GM12878 (cell line): ENCODE measurements at regions not wholly inside any gene's neighbourhood (a gene's known extent, or its start where the extent isn't known, plus 50 kb on each side); places are given as distances from the start of the nearest gene placed in this dataset.

Experiments
- BACH1 ChIP-seq: fragments of 450-650 bp; IDR thresholded peaks from 2 replicates; pipeline ENCODE4 v1.6.1; 2017; ENCODE audit warnings: mild to moderate bottlenecking, borderline replicate concordance
- BHLHE40 ChIP-seq, 2 experiments: fragments of 450-650 bp in 1 of 2; IDR thresholded peaks; 2 replicates each; pipeline ENCODE4 v1.6.1; 2011 to 2017; ENCODE audit warnings: low read depth in 2 of 2, borderline replicate concordance in 1 of 2, improper control_type of control experiment in 1 of 2, low read length in 1 of 2, mild to moderate bottlenecking in 1 of 2
- BRCA1 ChIP-seq: IDR thresholded peaks from 2 replicates; pipeline ENCODE4 v1.6.1; 2011; ENCODE audit warnings: low read depth, low read length, improper control_type of control experiment
- ESRRA ChIP-seq: IDR thresholded peaks from 2 replicates; pipeline ENCODE4 v1.6.1; 2012; ENCODE audit warnings: mild to moderate bottlenecking, low read length, improper control_type of control experiment
- GATAD2B ChIP-seq: fragments of 450-650 bp; conservative IDR thresholded peaks from 2 replicates; pipeline ENCODE4 v1.6.1; 2017; ENCODE audit warnings: low read depth, mild to moderate bottlenecking, moderate library complexity
- HCFC1 ChIP-seq: fragments of 150-350 bp; IDR thresholded peaks from 2 replicates; pipeline ENCODE4 v1.6.1; 2014; ENCODE audit warnings: low read length
- IKZF1 ChIP-seq: fragments of 450-650 bp; conservative IDR thresholded peaks from 2 replicates; pipeline ENCODE4 v1.6.1; 2017; ENCODE audit warnings: antibody characterized with exemption, mild to moderate bottlenecking
- JUND ChIP-seq: IDR thresholded peaks from 2 replicates; pipeline ENCODE4 v1.6.1; 2012; ENCODE audit warnings: low read depth, mild to moderate bottlenecking, low read length, improper control_type of control experiment, moderate library complexity
- MEF2B ChIP-seq: fragments of 450-650 bp; IDR thresholded peaks from 2 replicates; pipeline ENCODE4 v1.6.1; 2018; ENCODE audit warnings: mild to moderate bottlenecking, moderate library complexity; ENCODE audit not compliant: partially characterized antibody, poor library complexity, severe bottlenecking
- MTA2 ChIP-seq: fragments of 450-650 bp; IDR thresholded peaks from 2 replicates; pipeline ENCODE4 v1.6.1; 2016; ENCODE audit warnings: low read depth, mild to moderate bottlenecking, moderate library complexity
- NBN ChIP-seq: fragments of 450-650 bp; IDR thresholded peaks from 2 replicates; pipeline ENCODE4 v1.6.1; 2016
- NFYB ChIP-seq: IDR thresholded peaks from 2 replicates; pipeline ENCODE4 v1.6.1; 2011; ENCODE audit warnings: low read depth, mild to moderate bottlenecking, low read length, improper control_type of control experiment, moderate library complexity; ENCODE audit not compliant: insufficient read depth
- NR2F1 ChIP-seq: fragments of 450-650 bp; conservative IDR thresholded peaks from 2 replicates; pipeline ENCODE4 v1.6.1; 2017; ENCODE audit warnings: mild to moderate bottlenecking
- PAX5 ChIP-seq: IDR thresholded peaks from 2 replicates; pipeline ENCODE4 v1.6.1; 2011; ENCODE audit warnings: low read depth, low read length, borderline replicate concordance
- RAD51 ChIP-seq: fragments of 450-650 bp; IDR thresholded peaks from 2 replicates; pipeline ENCODE4 v1.6.1; 2016; ENCODE audit warnings: moderate library complexity, mild to moderate bottlenecking, inconsistent platforms
- TARDBP ChIP-seq: IDR thresholded peaks from 2 replicates; pipeline ENCODE4 v1.6.1; 2016; ENCODE audit warnings: borderline replicate concordance
- ZNF207 ChIP-seq: fragments of 450-650 bp; IDR thresholded peaks from 2 replicates; pipeline ENCODE4 v1.6.1; 2014; ENCODE audit warnings: antibody characterized with exemption, mild to moderate bottlenecking, borderline replicate concordance
- ZNF24 ChIP-seq: fragments of 450-650 bp; IDR thresholded peaks from 2 replicates; pipeline ENCODE4 v1.6.1; 2017; ENCODE audit warnings: antibody characterized with exemption, mild to moderate bottlenecking
- TF ChIP-seq, protein P1 (sequence below): fragments of 450-650 bp; IDR thresholded peaks from 2 replicates; pipeline ENCODE4 v1.6.1; 2016; ENCODE audit warnings: mild to moderate bottlenecking, moderate library complexity, borderline replicate concordance
- TF ChIP-seq, protein P2 (sequence below): fragments of 150-350 bp; IDR thresholded peaks from 2 replicates; pipeline ENCODE4 v1.6.1; 2014; ENCODE audit warnings: mild to moderate bottlenecking, low read depth, low read length
- TF ChIP-seq, protein P3 (sequence below): fragments of 450-650 bp; IDR thresholded peaks from 2 replicates; pipeline ENCODE4 v1.6.1; 2017; ENCODE audit warnings: low read depth, mild to moderate bottlenecking, moderate library complexity
- TF ChIP-seq, protein P4 (sequence below): IDR thresholded peaks from 2 replicates; pipeline ENCODE4 v1.6.1; 2012; ENCODE audit warnings: low read length, inconsistent platforms

DNA sequence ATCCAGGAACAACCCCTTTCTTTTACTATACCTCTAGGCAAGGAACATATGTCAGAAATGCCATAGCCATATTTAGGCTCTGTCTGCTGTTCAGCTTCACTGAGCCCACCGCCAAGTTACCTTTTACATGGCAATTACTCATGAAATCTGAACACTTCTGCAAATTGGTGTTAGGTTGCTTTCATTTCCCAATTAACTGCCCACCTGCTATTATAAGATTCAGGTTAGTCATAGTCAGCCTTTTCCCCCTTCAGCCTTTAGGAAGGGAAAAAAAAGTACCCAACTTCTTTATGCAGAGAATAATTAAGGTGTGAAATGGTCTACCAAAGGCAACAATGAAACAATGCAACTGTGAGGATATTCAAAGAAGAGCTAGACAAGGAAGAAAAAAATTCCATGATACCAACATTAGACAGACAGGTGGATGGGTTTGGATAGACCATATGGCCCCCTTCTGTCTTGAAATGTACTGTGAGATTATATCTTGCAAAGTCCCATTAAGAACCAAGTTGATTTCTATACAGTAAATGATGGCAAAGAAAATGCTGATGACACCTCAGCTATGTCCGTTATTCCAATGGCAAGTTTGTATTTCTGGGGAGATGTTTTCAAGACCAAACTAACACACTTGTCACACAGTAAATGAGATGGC is 442.1 kb upstream of the NRP1 start (continued):
- 0 out of 2 replicates have a peak, but pooled peaks have one; percentile 33 for TF ChIP-seq PAX5
- peak; percentile 58; the same call in 1 of the 2 replicates for TF ChIP-seq NBN
- 0 out of 2 replicates have a peak, but pooled peaks have one; percentile 43 for TF ChIP-seq GATAD2B
- no peak for TF ChIP-seq ESRRA
- peak in 1 of 2 experiments; percentile 36; a peak in 1 of 4 replicates for TF ChIP-seq BHLHE40 (IDR thresholded peaks at IDR 0.05; ENCODE audit: borderline replicate concordance in 1 of 2, low read depth in 2 of 2, low read length in 1 of 2)
- TF ChIP-seq IKZF1 = peak; percentile 96
- TF ChIP-seq, protein P1, sequence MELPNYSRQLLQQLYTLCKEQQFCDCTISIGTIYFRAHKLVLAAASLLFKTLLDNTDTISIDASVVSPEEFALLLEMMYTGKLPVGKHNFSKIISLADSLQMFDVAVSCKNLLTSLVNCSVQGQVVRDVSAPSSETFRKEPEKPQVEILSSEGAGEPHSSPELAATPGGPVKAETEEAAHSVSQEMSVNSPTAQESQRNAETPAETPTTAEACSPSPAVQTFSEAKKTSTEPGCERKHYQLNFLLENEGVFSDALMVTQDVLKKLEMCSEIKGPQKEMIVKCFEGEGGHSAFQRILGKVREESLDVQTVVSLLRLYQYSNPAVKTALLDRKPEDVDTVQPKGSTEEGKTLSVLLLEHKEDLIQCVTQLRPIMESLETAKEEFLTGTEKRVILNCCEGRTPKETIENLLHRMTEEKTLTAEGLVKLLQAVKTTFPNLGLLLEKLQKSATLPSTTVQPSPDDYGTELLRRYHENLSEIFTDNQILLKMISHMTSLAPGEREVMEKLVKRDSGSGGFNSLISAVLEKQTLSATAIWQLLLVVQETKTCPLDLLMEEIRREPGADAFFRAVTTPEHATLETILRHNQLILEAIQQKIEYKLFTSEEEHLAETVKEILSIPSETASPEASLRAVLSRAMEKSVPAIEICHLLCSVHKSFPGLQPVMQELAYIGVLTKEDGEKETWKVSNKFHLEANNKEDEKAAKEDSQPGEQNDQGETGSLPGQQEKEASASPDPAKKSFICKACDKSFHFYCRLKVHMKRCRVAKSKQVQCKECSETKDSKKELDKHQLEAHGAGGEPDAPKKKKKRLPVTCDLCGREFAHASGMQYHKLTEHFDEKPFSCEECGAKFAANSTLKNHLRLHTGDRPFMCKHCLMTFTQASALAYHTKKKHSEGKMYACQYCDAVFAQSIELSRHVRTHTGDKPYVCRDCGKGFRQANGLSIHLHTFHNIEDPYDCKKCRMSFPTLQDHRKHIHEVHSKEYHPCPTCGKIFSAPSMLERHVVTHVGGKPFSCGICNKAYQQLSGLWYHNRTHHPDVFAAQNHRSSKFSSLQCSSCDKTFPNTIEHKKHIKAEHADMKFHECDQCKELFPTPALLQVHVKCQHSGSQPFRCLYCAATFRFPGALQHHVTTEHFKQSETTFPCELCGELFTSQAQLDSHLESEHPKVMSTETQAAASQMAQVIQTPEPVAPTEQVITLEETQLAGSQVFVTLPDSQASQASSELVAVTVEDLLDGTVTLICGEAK = no peak
- TF ChIP-seq, protein P2, sequence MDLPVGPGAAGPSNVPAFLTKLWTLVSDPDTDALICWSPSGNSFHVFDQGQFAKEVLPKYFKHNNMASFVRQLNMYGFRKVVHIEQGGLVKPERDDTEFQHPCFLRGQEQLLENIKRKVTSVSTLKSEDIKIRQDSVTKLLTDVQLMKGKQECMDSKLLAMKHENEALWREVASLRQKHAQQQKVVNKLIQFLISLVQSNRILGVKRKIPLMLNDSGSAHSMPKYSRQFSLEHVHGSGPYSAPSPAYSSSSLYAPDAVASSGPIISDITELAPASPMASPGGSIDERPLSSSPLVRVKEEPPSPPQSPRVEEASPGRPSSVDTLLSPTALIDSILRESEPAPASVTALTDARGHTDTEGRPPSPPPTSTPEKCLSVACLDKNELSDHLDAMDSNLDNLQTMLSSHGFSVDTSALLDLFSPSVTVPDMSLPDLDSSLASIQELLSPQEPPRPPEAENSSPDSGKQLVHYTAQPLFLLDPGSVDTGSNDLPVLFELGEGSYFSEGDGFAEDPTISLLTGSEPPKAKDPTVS = no peak
- peak; percentile 88 for TF ChIP-seq MEF2B
- TF ChIP-seq JUND = peak; percentile 24; the same call in 1 of the 2 replicates
- peak; percentile 37; the same call in 1 of the 2 replicates for TF ChIP-seq NR2F1
- peak; percentile 40; the same call in 1 of the 2 replicates for TF ChIP-seq RAD51
- TF ChIP-seq, protein P3, sequence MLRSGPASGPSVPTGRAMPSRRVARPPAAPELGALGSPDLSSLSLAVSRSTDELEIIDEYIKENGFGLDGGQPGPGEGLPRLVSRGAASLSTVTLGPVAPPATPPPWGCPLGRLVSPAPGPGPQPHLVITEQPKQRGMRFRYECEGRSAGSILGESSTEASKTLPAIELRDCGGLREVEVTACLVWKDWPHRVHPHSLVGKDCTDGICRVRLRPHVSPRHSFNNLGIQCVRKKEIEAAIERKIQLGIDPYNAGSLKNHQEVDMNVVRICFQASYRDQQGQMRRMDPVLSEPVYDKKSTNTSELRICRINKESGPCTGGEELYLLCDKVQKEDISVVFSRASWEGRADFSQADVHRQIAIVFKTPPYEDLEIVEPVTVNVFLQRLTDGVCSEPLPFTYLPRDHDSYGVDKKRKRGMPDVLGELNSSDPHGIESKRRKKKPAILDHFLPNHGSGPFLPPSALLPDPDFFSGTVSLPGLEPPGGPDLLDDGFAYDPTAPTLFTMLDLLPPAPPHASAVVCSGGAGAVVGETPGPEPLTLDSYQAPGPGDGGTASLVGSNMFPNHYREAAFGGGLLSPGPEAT = peak; percentile 91
- TF ChIP-seq ZNF24 = peak; percentile 88
- TF ChIP-seq HCFC1 = no peak
- TF ChIP-seq TARDBP = no peak
- TF ChIP-seq MTA2 = peak; percentile 99
- TF ChIP-seq, protein P4, sequence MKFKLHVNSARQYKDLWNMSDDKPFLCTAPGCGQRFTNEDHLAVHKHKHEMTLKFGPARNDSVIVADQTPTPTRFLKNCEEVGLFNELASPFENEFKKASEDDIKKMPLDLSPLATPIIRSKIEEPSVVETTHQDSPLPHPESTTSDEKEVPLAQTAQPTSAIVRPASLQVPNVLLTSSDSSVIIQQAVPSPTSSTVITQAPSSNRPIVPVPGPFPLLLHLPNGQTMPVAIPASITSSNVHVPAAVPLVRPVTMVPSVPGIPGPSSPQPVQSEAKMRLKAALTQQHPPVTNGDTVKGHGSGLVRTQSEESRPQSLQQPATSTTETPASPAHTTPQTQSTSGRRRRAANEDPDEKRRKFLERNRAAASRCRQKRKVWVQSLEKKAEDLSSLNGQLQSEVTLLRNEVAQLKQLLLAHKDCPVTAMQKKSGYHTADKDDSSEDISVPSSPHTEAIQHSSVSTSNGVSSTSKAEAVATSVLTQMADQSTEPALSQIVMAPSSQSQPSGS = no peak
- TF ChIP-seq BRCA1 = no peak
- TF ChIP-seq ZNF207 = no peak
- TF ChIP-seq BACH1 = peak; percentile 67; the same call in 1 of the 2 replicates
- no peak for TF ChIP-seq NFYB
